Activated CD8-positive, alpha-beta T cell treated with anti-CD3 and anti-CD28 coated beads for 36 hours (primary cell): ENCODE measurements at regions not wholly inside any gene's neighbourhood (a gene's known extent, or its start where the extent isn't known, plus 50 kb on each side); places are given as distances from the start of the nearest gene placed in this dataset.
"Not testable (repeated sequence)": the region's sequence is repeated elsewhere in the genome, so short reads cannot be mapped to it uniquely, and the experiment has no call there.

Experiments used
- ATAC-seq: fragments of 200-7000 bp; cut with Tn5 transposase; one replicate; pipeline ENCODE4 v1.10.0; 2021; ENCODE audit warnings: mild to moderate bottlenecking, moderate library complexity
- CTCF ChIA-PET: fragments of 350-600 bp; sonication (Branson Sonifier 250); formaldehyde crosslinking; loops from one replicate; lab custom pipeline; 2021; ENCODE audit warnings: antibody characterized with exemption; lab: Charles Lee
- POLR2A ChIA-PET: fragments of 350-600 bp; sonication (Branson Sonifier 250); formaldehyde crosslinking; loops from one replicate; lab custom pipeline; 2021; ENCODE audit warnings: antibody characterized with exemption; lab: Charles Lee
- DNase-seq: peaks from one replicate; pipeline ENCODE4 v3.0.0-alpha.2; 2020
- H3K27ac Mint-ChIP-seq: one replicate; pipeline ENCODE4 v1.8.0; 2021; ENCODE audit warnings: mild to moderate bottlenecking, mixed read lengths
- H3K27me3 Mint-ChIP-seq: one replicate; pipeline ENCODE4 v1.8.0; 2021; ENCODE audit warnings: mixed read lengths
- H3K36me3 Mint-ChIP-seq: one replicate; pipeline ENCODE4 v1.8.0; 2021; ENCODE audit warnings: low read depth, mixed read lengths
- H3K4me1 Mint-ChIP-seq: one replicate; pipeline ENCODE4 v1.8.0; 2021; ENCODE audit warnings: low read depth, mixed read lengths
- H3K4me3 Mint-ChIP-seq: one replicate; pipeline ENCODE4 v1.8.0; 2021; ENCODE audit warnings: mild to moderate bottlenecking, moderate library complexity, mixed read lengths
- H3K9me3 Mint-ChIP-seq: one replicate; pipeline ENCODE4 v1.8.0; 2021; ENCODE audit warnings: mixed read lengths
- CTCF ChIP-seq: fragments of 200-600 bp; IDR thresholded peaks from one replicate; pipeline ENCODE4 v1.8.0; 2022; ENCODE audit warnings: antibody characterized with exemption, mild to moderate bottlenecking
- intact Hi-C: fragments of 100-400 bp; cut with micrococcal nuclease; formaldehyde crosslinking; loops from one replicate; pipeline ENCODE4 v1.10.0; 2022

GRCh38 chr3:75338342-75338741 is 325.8 kb upstream of the FRG2C start:
- Mint-ChIP-seq H3K27ac (no peak overlapping the region), H3K27me3 (no peaks in the 10 kb centered on the region), H3K9me3 (no peaks in the 10 kb centered on the region), H3K36me3 (no peaks in the 10 kb centered on the region), H3K4me3 (no peak overlapping the region), H3K4me1 (no peaks in the 10 kb centered on the region)
- DNase-seq: no peak
- no peak for TF ChIP-seq CTCF
- ChIA-PET POLR2A (no interaction called here), CTCF (no interaction called here)
- no peak for ATAC-seq
- intact Hi-C loops: no loop called here

DNA sequence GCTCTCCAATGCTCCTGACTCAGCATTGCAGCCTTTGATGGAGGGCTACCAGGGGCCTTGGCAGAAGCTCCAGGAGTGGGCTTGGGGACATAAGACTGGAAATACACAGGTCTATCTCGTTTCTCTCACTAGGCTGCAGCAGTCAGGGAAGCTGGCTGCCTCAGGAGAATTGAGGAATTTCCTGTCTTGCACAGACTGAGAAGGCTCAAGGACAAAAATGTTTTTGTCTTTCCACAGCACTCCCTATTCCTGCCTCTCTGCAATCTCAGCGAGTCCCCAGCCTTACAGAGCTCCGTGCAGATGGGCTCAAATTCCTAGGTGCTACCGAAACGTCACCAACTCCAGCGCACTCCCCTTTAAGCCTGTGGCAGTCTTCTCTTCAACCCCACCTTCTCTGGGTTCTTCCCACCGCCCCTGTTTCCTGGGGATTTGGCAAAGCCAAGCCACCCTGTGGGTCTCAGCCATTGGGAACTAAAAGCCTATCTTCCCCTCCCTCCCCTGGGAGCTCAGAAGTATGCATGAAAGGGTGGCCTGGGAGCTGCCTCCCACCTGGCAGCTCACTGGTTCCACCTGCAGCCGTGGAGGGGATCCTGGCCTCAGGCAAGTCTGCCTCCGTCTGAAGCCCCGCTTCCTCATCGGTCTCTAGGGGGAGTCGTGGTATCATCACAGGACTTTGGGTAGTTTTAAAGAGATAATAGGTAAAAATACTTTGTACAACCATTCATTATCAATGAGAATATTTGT is 322.6 kb upstream of the FRG2C start:
- Mint-ChIP-seq H3K9me3 (no peaks in the 10 kb centered on the region), H3K4me1 (no peaks in the 10 kb centered on the region), H3K36me3 (no peaks in the 10 kb centered on the region), H3K27me3 (peaks cover 2% of the 10 kb centered on the region), H3K4me3 (no peak overlapping the region), H3K27ac (no peak overlapping the region)
- DNase-seq (no peak), ATAC-seq (no peak)
- CTCF ChIA-PET: no interaction called here
- POLR2A ChIA-PET: no interaction called here
- intact Hi-C loops: no loop called here
- TF ChIP-seq CTCF: no peak

DNA sequence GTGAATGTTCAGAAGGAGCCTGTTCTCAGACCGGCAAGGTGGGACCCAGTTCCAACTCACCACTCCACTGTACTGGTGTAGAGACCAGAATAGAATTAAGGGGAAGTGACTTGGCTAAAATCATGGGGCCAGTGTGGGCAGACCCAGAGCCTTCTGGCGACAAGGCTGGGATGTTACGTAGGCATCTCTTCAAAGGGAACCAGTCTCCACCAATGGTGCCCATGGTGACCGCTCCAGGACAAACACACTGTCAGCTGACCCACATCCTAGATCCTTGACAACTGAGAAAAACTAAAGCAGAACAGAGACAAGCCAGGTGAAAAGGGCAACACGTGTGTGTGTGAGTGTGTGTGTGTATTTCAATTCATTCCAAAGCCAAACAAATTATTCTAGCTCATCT is 321.7 kb upstream of the FRG2C start:
- ATAC-seq (no peak), DNase-seq (no peak)
- intact Hi-C loops: no loop called here
- Mint-ChIP-seq H3K27me3 (peaks cover 2% of the 10 kb centered on the region), H3K27ac (no peak overlapping the region), H3K9me3 (no peaks in the 10 kb centered on the region), H3K36me3 (no peaks in the 10 kb centered on the region), H3K4me3 (no peak overlapping the region), H3K4me1 (no peaks in the 10 kb centered on the region)
- POLR2A ChIA-PET: no interaction called here
- CTCF ChIA-PET: no interaction called here
- no peak for TF ChIP-seq CTCF

GRCh38 chr3:75350536-75350935 is 313.6 kb upstream of the FRG2C start:
- ATAC-seq, DNase-seq, H3K4me1 Mint-ChIP-seq, intact Hi-C loops, H3K9me3 Mint-ChIP-seq, H3K4me3 Mint-ChIP-seq, H3K27me3 Mint-ChIP-seq, POLR2A ChIA-PET, CTCF ChIA-PET, H3K27ac Mint-ChIP-seq, H3K36me3 Mint-ChIP-seq: not testable (repeated sequence)

GRCh38 chr3:75362086-75362784 is 301.9 kb upstream of the FRG2C start:
- H3K36me3 Mint-ChIP-seq, POLR2A ChIA-PET, H3K27me3 Mint-ChIP-seq, H3K9me3 Mint-ChIP-seq, H3K4me3 Mint-ChIP-seq, H3K4me1 Mint-ChIP-seq, ATAC-seq, H3K27ac Mint-ChIP-seq, intact Hi-C loops: not testable (repeated sequence)
- CTCF ChIA-PET: interaction anchor here (1.2 to 1.5 kb wide), 2 partner anchors 60 to 68 kb away, joined by 3 to 6 read pairs; no protein-coding TSS in a partner anchor
- TF ChIP-seq CTCF: peak; percentile 45
- peak; percentile 80 for DNase-seq

GRCh38 chr3:75372964-75373363 is 291.2 kb upstream of the FRG2C start:
- H3K4me3 Mint-ChIP-seq, DNase-seq, CTCF ChIA-PET, H3K27me3 Mint-ChIP-seq, H3K9me3 Mint-ChIP-seq, H3K36me3 Mint-ChIP-seq, intact Hi-C loops, H3K4me1 Mint-ChIP-seq, POLR2A ChIA-PET, ATAC-seq, H3K27ac Mint-ChIP-seq: not testable (repeated sequence)

DNA sequence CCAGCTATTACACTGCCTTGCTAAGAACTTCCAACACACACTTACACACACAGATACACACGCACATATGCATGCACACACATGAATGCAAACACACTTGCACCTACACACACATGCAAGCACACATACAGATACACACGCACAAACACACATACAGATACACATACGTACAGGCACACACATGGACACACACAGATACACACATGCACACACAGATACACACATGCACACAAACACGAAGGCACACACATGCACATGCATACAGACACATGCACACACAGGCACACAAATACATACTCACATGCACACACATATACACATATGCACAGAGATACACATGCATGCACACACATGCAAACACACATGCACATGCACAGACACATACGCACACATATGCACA is 284.3 kb upstream of the FRG2C start:
- ATAC-seq, intact Hi-C loops, CTCF ChIA-PET, H3K4me1 Mint-ChIP-seq, H3K9me3 Mint-ChIP-seq, POLR2A ChIA-PET, H3K27me3 Mint-ChIP-seq, H3K4me3 Mint-ChIP-seq, H3K36me3 Mint-ChIP-seq, H3K27ac Mint-ChIP-seq, DNase-seq: not testable (repeated sequence)
